Uterus (tissue), 3 donors: ENCODE measurements at regions not wholly inside any gene's neighbourhood (a gene's known extent, or its start where the extent isn't known, plus 50 kb on each side); places are given as distances from the start of the nearest gene placed in this dataset.

Experiments used
- DNase-seq, 2 donors: peaks; one replicate each; pipeline ENCODE4 v3.0.0-alpha.2; 2019 to 2020
- H3K27ac ChIP-seq, 2 donors: fragments of 200-600 bp; sonication (generic); 1 replicate in 1 of 2; 2 replicates in 1 of 2; pipeline ENCODE4 v1.5.1; 2016 to 2018
- H3K27me3 ChIP-seq, 2 donors: fragments of 200-600 bp; sonication (generic); one replicate each; pipeline ENCODE4 v1.5.1; 2018 to 2019; ENCODE audit warnings: control low read depth in 1 of 2
- H3K36me3 ChIP-seq, 2 donors: fragments of 200-600 bp; sonication (generic); one replicate each; pipeline ENCODE4 v1.5.1; 2019; ENCODE audit warnings: control low read depth in 1 of 2
- H3K4me1 ChIP-seq, 2 donors: fragments of 200-600 bp; sonication (generic); one replicate each; pipeline ENCODE4 v1.5.1; 2018 to 2019; ENCODE audit warnings: control low read depth in 1 of 2
- H3K4me3 ChIP-seq, 2 donors: fragments of 200-600 bp; sonication (generic); 1 replicate in 1 of 2; 2 replicates in 1 of 2; pipeline ENCODE4 v1.5.1; 2018 to 2019; ENCODE audit warnings: mild to moderate bottlenecking in 1 of 2
- H3K9me3 ChIP-seq, 2 donors: fragments of 200-600 bp; sonication (generic); one replicate each; pipeline ENCODE4 v1.5.1; 2019; ENCODE audit warnings: control low read depth in 1 of 2
- CTCF ChIP-seq, 4 experiments: fragments of 200-600 bp in 2 of 4; fragments of 450-650 bp in 2 of 4; sonication (generic) in 2 of 4; IDR thresholded peaks; one replicate each; pipeline ENCODE4 v1.5.1; 2016 to 2019; ENCODE audit warnings: antibody characterized with exemption in 4 of 4, mild to moderate bottlenecking in 2 of 4, moderate library complexity in 1 of 4
- POLR2A ChIP-seq, 2 donors: fragments of 450-650 bp; IDR thresholded peaks; one replicate each; pipeline ENCODE4 v1.6.1; 2016; ENCODE audit warnings: antibody characterized with exemption in 2 of 2, mild to moderate bottlenecking in 1 of 2, moderate library complexity in 1 of 2
- intact Hi-C: fragments of 100-400 bp; cut with DNase I; formaldehyde crosslinking; loops from one replicate; pipeline ENCODE4 v1.15.1; 2023; ENCODE audit warnings: low total_unique reads
- donor health status: DM: yes; HTN: yes; CAD: no.

- intact Hi-C loops, result no loop called here
- TF ChIP-seq POLR2A (IDR thresholded peaks at IDR 0.05) (no peak), CTCF (IDR thresholded peaks at IDR 0.05) (no peak)
- Histone ChIP-seq H3K9me3 (no peaks in the 10 kb centered on the region), H3K27me3 (no peaks in the 10 kb centered on the region), H3K4me1 (peaks cover 0 to 8% of the 10 kb centered on the region in 2 donors), H3K27ac (no peak overlapping the region), H3K36me3 (no peaks in the 10 kb centered on the region), H3K4me3 (no peak overlapping the region)
- no peak for DNase-seq
Measured at GRCh38 chr12:75708802-75709201, 197.4 kb upstream of the KRR1 start.

DNA sequence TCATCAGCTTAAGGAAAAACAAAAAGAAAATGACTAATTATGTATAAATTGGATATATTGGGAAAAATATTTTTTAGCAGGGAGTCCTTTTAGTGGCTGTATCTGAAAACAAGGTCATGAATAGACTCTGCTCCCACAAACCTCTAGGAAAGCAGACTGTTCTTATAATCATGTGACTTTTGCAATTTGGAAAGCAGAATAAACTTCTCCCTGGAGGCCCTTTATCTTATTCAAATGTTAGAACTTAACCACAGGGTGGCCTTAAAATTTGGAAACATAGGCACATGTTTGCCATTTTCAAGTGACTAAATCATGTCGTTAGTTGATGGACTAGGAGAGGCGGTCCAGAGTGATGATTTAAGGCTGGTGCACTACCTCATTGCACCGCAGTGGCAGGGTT, 196.6 kb upstream of the KRR1 start:
- no peaks in the 10 kb centered on the region for H3K9me3 ChIP-seq
- no peaks in the 10 kb centered on the region for H3K36me3 ChIP-seq
- no peak for TF ChIP-seq POLR2A (IDR thresholded peaks at IDR 0.05)
- TF ChIP-seq CTCF (IDR thresholded peaks at IDR 0.05), result no peak
- H3K4me3 ChIP-seq, result no peak overlapping the region
- no peak for DNase-seq
- H3K27me3 ChIP-seq, result no peaks in the 10 kb centered on the region
- intact Hi-C loops, result no loop called here
- no peak overlapping the region for H3K27ac ChIP-seq
- peaks cover 0 to 8% of the 10 kb centered on the region in 2 donors for H3K4me1 ChIP-seq

DNA sequence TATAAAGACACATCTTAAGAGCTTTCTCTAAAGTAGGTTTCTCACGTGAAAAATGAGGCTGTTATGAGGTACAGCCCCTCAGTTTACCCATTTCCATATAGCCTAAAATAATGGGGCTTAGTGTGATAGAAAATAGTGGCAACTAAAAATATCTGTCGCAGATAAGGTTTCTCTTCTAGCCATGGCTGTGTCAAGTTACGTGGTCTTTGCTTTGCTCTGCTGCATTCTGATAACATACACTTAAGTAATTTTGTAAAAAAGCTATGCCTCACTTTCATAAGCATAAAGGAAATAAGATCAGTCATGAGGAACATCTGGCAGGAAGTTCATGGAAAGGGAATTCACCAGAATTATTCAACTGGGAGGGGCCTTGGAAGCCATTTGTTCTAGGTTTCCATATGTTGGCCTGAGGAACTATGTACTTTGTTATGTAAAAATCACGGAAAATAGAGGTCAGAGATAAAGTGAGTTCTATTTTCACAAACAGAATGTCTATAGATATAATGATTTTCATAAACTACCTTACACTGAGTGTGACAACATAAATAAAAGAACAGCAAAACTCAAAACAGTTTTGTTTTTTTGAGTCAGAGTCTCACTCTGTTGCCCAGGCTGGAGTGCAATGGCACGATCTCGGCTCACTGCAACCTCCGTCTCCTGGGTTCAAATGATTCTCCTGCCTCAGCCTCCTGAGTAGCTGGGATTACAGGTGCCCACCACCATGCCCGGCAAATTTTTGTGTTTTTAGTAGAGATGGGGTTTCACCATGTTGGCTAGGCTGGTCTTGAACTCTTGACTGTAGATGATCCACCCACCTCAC, 195.6 kb upstream of the KRR1 start:
- H3K4me3 ChIP-seq, result no peak overlapping the region
- no peaks in the 10 kb centered on the region for H3K9me3 ChIP-seq
- peaks cover 0 to 8% of the 10 kb centered on the region in 2 donors for H3K4me1 ChIP-seq
- intact Hi-C loops, result no loop called here
- DNase-seq, result no peak
- no peaks in the 10 kb centered on the region for H3K27me3 ChIP-seq
- peak overlapping the region; percentile 26 to 41 for H3K27ac ChIP-seq
- TF ChIP-seq POLR2A (IDR thresholded peaks at IDR 0.05) (no peak), CTCF (IDR thresholded peaks at IDR 0.05) (no peak)
- no peaks in the 10 kb centered on the region for H3K36me3 ChIP-seq

DNA sequence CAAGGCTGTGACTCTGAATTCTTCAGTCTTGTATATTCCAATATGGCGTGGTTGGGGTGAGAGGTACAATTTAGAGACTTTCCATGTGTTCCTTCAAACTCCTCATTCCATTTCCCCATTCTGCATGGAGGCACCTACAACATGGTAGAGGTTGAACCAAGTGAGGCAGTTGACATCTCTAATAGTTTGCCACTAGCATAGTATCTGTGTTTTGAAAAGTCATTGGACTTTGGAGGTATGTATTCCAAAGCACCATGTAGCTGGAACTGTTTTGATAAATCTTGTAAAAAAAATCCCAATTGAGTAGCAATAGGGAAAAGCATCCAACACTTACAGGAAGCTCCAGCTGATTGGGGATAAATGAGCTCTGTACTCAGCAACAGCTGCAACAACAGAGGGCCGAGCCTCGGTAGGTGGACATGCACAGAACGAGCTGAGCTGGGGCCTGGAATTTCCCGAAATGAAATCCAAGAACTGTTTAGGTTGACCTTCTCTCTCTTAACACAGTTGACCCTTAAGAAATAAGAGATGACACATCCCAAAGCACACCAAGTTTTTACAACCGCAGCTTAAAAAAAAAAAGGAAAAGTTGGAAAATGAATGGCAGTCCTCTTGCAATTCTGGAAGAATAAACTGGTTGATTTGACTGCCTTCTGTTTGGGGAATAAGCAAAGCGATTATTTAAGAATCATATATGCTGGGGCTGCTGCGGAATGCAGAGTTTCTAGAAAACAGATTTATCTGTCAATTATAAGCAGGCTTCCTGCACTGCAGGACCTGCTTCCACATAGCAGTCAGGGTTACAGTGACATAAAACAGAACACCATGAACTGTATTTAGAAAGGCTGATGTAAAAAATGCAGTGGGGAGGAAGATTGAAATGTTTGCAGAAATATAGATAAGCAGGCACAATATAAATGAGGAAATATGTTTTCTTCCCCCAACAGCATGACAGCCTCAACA, 194.6 kb upstream of the KRR1 start:
- intact Hi-C loops, result no loop called here
- DNase-seq, result peak; percentile 45 to 55

More for the DNA sequence above, 194.6 kb upstream of the KRR1 start:
- Histone ChIP-seq H3K9me3 (no peaks in the 10 kb centered on the region), H3K36me3 (no peaks in the 10 kb centered on the region), H3K4me1 (peaks cover 0 to 8% of the 10 kb centered on the region in 2 donors), H3K27ac (peak overlapping the region; percentile 26 to 41), H3K4me3 (no peak overlapping the region), H3K27me3 (no peaks in the 10 kb centered on the region)
- no peak for TF ChIP-seq CTCF (IDR thresholded peaks at IDR 0.05)
- no peak for TF ChIP-seq POLR2A (IDR thresholded peaks at IDR 0.05)
